Right lobe of liver (tissue), 6 donors: ENCODE measurements at regions not wholly inside any gene's neighbourhood (a gene's known extent, or its start where the extent isn't known, plus 50 kb on each side); places are given as distances from the start of the nearest gene placed in this dataset.

Source experiments
- ATAC-seq, 4 donors: fragments of 200-7000 bp; cut with Tn5 transposase; one replicate each; pipeline ENCODE4 v1.9.1; 2020; ENCODE audit warnings: mild to moderate bottlenecking in 4 of 4, moderate library complexity in 4 of 4
- DNase-seq, 3 donors: peaks; one replicate each; pipeline ENCODE4 v3.0.0-alpha.2; 2020
- H3K27ac ChIP-seq, 3 donors: fragments of 200-600 bp; one replicate each; pipeline ENCODE4 v1.8.0; 2022
- H3K27me3 ChIP-seq, 2 donors: fragments of 200-600 bp; one replicate each; pipeline ENCODE4 v1.8.0; 2022
- H3K36me3 ChIP-seq, 4 donors: fragments of 200-600 bp; sonication (generic) in 1 of 4; one replicate each; pipeline versions ENCODE4 v1.5.1 to v1.8.0; 2017 to 2022; ENCODE audit warnings: control low read depth in 1 of 4
- H3K4me1 ChIP-seq, 4 donors: fragments of 200-600 bp; sonication (generic) in 1 of 4; one replicate each; pipeline versions ENCODE4 v1.5.1 to v1.8.0; 2017 to 2022; ENCODE audit warnings: control low read depth in 1 of 4
- H3K4me3 ChIP-seq, 3 donors: fragments of 200-600 bp; one replicate each; pipeline ENCODE4 v1.8.0; 2022
- H3K9me3 ChIP-seq, 4 donors: fragments of 200-600 bp; sonication (generic) in 1 of 4; one replicate each; pipeline versions ENCODE4 v1.5.1 to v1.8.0; 2017 to 2022; ENCODE audit warnings: control low read depth in 1 of 4
- POLR2A ChIP-seq: fragments of 450-650 bp; IDR thresholded peaks from one replicate; pipeline ENCODE4 v1.6.1; 2017; ENCODE audit warnings: antibody characterized with exemption, mild to moderate bottlenecking
- WGBS: methylation state at CpG from one replicate; pipeline ENCODE4 v1.1.6; 2018; ENCODE audit warnings: low coverage, low lambda C conversion rate; ENCODE audit not compliant: insufficient coverage; ENCODE audit errors: missing lambda C conversion rate; 5-methylcytosine and 5-hydroxymethylcytosine counted together
- intact Hi-C, 2 donors: fragments of 100-400 bp; cut with DNase I; formaldehyde crosslinking; loops; one replicate each; pipeline versions ENCODE4 v1.11.2 to v1.14.1; 2022
- TF ChIP-seq, protein P1 (sequence below), 4 donors: fragments of 200-600 bp in 3 of 4; fragments of 450-650 bp in 1 of 4; IDR thresholded peaks; one replicate each; pipeline versions ENCODE4 v1.5.1 to v1.8.0; 2016 to 2022; ENCODE audit warnings: antibody characterized with exemption in 4 of 4, mild to moderate bottlenecking in 2 of 4
- donor health status: DM: no; HTN: yes; CAD: no.
- donor health status: DM: no; HTN: no; CAD: no.
- donor health status: DM: no; HTN: no; CAD: no.
- donor health status: DM: no; HTN: yes; CAD: no.
- donor health status: DM: no; HTN: yes; CAD: no.

DNA sequence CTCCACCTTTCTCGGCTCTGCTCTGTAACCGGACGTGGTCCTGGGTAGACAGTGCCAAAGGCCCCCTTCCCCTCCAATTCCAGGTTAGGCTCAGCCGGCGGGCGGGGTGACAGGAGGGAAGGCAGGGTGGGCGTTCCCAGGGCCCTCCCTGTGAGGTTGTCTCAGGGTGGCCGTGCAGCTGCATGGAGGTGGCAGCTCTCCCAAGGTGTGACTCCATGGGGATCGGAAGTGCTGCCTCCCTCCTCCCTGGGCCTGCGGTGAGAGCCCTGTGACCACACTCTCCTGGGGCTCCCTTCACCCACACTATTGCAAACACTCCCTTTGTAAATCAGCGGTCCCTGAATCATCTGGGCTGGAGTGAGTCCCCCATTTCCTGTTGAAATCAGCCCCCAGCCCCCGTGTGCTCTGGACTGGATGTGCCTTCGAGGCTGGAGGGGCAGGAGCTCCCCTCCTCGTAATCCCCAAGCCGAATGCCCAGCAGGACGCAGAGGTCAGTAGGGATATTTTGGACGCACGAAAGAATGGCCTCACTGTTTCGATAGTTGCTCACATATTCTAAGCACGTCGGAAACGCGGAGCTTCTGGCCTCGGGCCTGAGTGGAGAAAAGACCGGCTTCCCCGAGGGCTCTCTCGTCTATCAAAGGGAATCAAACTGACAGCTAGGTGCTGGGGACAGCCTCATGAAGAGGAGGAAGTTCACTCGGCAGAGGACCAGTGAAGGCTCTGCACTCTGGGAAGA is 107.6 kb upstream of the COL5A1 start:
- H3K4me3 ChIP-seq = no peak overlapping the region
- intact Hi-C loops = no loop called here
- no peaks in the 10 kb centered on the region for H3K27me3 ChIP-seq
- 45% methylated on average over 4 of the region's 28 CpGs for WGBS
- no peak for ATAC-seq
- no peaks in the 10 kb centered on the region for H3K4me1 ChIP-seq
- no peaks in the 10 kb centered on the region for H3K36me3 ChIP-seq
- DNase-seq = no peak
- H3K27ac ChIP-seq = no peak overlapping the region
- no peaks in the 10 kb centered on the region for H3K9me3 ChIP-seq
- TF ChIP-seq, protein P1, sequence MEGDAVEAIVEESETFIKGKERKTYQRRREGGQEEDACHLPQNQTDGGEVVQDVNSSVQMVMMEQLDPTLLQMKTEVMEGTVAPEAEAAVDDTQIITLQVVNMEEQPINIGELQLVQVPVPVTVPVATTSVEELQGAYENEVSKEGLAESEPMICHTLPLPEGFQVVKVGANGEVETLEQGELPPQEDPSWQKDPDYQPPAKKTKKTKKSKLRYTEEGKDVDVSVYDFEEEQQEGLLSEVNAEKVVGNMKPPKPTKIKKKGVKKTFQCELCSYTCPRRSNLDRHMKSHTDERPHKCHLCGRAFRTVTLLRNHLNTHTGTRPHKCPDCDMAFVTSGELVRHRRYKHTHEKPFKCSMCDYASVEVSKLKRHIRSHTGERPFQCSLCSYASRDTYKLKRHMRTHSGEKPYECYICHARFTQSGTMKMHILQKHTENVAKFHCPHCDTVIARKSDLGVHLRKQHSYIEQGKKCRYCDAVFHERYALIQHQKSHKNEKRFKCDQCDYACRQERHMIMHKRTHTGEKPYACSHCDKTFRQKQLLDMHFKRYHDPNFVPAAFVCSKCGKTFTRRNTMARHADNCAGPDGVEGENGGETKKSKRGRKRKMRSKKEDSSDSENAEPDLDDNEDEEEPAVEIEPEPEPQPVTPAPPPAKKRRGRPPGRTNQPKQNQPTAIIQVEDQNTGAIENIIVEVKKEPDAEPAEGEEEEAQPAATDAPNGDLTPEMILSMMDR (IDR thresholded peaks at IDR 0.05) = no peak
- TF ChIP-seq POLR2A = no peak

DNA sequence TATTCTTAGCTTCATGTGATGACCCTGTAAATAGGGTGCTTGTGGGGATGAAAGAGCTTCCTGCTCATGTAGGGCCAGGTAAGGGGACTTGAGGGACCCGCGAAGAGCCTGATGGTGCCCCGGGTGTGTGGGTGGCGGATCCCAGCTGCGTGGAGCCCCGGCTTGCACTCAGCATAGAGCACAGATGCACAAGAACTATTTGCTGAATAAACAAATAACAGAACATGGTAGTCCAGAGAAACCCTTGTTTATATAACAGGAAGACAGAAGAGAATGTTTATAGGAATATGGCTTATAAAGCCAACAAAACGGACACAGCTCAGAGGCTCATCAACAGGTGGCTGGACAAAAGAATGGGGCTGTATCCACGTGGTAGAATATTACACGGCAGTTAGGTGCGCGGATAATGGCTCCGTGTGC is 106.9 kb upstream of the COL5A1 start:
- Histone ChIP-seq H3K27me3 (no peaks in the 10 kb centered on the region), H3K9me3 (no peaks in the 10 kb centered on the region), H3K4me1 (no peaks in the 10 kb centered on the region), H3K27ac (no peak overlapping the region), H3K36me3 (no peaks in the 10 kb centered on the region), H3K4me3 (no peak overlapping the region)
- TF ChIP-seq, protein P1 (IDR thresholded peaks at IDR 0.05) = no peak
- no peak for TF ChIP-seq POLR2A
- DNase-seq (no peak), ATAC-seq (no peak)
- WGBS = 65% methylated on average over 6 of the region's 12 CpGs
- intact Hi-C loops = no loop called here

DNA sequence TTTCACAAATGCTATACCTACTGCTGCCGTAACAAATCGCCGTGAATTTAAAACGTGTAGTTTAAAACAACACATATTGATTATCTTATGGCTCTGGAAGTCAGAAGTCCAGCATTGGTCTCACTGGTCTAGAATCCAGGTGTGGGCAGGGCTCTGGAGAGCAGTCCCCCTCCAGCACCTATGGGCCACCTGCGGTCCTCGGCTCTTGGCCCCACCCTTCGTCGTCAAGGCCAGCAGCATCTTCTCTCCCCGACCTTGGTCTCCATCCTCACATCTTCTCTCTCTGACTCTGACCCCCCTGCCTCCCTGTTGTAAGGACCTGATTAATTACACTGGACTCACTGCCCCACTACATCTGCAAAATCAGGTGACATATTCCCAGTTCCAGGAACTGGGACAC is 106.4 kb upstream of the COL5A1 start:
- Histone ChIP-seq H3K36me3 (no peaks in the 10 kb centered on the region), H3K4me3 (no peak overlapping the region), H3K27ac (no peak overlapping the region), H3K27me3 (no peaks in the 10 kb centered on the region), H3K4me1 (no peaks in the 10 kb centered on the region), H3K9me3 (no peaks in the 10 kb centered on the region)
- intact Hi-C loops = no loop called here
- ATAC-seq (no peak), DNase-seq (no peak)
- TF ChIP-seq, protein P1 (IDR thresholded peaks at IDR 0.05) = no peak
- TF ChIP-seq POLR2A = no peak
- WGBS = 73% methylated on average over 8 of the region's 9 CpGs

DNA sequence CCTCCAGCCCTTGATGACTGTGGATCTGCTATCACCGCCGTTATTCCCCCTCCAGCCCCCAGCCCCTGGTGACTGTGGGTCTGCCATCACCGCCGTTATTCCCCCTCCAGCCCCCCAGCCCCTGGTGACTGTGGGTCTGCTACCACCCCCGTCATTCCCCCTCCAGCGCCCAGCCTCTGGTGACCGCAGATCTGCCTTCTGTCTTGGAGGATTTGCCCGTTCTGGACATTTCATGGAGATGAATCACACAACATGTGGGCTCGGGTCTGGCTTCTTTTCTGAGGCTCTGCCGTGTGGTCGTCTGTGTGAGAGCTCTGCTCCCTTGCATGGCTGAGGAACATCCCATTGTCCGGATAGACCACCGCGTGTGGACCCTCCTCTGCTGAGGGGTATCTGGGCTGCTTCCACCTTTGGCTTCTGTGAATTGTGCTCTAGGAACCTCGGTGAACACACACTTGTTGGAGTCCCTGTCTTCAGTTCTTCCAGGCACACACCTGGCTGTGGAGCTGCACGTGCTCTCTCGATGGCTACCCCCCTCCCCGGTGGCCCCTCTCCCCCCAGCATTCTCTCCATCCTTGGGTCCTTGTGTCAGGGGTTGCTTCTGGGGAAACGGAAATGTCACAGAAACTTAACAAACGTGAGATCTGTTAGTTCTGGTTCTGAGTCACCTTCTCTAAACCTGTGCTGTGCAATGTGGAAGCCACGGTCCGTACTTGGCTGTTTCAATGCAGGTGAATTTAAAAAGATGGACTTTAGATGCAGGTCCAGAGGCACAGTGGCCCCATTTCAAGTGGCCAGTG is 105.3 kb upstream of the COL5A1 start:
- intact Hi-C loops = no loop called here
- no peaks in the 10 kb centered on the region for H3K9me3 ChIP-seq
- WGBS = 60% methylated on average over 16 of the region's 22 CpGs
- no peaks in the 10 kb centered on the region for H3K36me3 ChIP-seq
- H3K4me1 ChIP-seq = no peaks in the 10 kb centered on the region
- TF ChIP-seq, protein P1 (IDR thresholded peaks at IDR 0.05) = no peak
- TF ChIP-seq POLR2A = no peak
- no peak overlapping the region for H3K4me3 ChIP-seq
- no peaks in the 10 kb centered on the region for H3K27me3 ChIP-seq
- H3K27ac ChIP-seq = no peak overlapping the region
- no peak for DNase-seq
- no peak for ATAC-seq
